Astrocyte of the spinal cord (primary cell): ENCODE measurements at regions not wholly inside any gene's neighbourhood (a gene's known extent, or its start where the extent isn't known, plus 50 kb on each side); places are given as distances from the start of the nearest gene placed in this dataset.

ENCODE experiments used
- DNase-seq: peaks from one replicate; pipeline ENCODE4 v3.0.0; 2011; ENCODE audit warnings: low read depth, low spot score
- H3K4me3 ChIP-seq: 2 replicates; pipeline ENCODE4 v1.5.1; 2011; ENCODE audit warnings: low read depth, mild to moderate bottlenecking, low read length, moderate library complexity
- in situ Hi-C: cut with HindIII; loops from 2 replicates; pipeline ENCODE4 v1.10.0; 2017; ENCODE audit warnings: low sequenced_read_pairs
- TF ChIP-seq, protein P1 (sequence below): IDR thresholded peaks from 2 replicates; pipeline ENCODE4 v1.5.1; 2012; ENCODE audit warnings: low read depth, mild to moderate bottlenecking, low read length, inconsistent platforms

DNA sequence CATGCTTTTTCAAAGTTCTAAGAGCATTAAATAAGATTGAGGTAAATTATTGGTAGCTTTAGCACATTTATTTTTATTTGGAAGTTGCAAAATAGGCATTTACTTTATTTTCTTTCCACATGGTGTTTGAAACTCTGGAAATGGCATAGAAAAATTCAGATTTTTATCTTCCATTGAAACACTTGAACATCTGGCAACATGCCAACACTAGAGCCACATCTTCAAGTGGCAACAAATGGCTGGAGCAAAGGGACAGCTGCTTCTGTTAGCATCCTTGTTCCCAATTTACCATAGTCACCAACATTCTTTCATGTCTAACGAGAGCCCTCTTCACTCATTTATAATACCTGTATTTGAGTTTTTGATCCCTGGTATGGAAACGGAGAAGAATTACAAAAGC lies 539.9 kb downstream of the ZNF608 start:
- TF ChIP-seq, protein P1, sequence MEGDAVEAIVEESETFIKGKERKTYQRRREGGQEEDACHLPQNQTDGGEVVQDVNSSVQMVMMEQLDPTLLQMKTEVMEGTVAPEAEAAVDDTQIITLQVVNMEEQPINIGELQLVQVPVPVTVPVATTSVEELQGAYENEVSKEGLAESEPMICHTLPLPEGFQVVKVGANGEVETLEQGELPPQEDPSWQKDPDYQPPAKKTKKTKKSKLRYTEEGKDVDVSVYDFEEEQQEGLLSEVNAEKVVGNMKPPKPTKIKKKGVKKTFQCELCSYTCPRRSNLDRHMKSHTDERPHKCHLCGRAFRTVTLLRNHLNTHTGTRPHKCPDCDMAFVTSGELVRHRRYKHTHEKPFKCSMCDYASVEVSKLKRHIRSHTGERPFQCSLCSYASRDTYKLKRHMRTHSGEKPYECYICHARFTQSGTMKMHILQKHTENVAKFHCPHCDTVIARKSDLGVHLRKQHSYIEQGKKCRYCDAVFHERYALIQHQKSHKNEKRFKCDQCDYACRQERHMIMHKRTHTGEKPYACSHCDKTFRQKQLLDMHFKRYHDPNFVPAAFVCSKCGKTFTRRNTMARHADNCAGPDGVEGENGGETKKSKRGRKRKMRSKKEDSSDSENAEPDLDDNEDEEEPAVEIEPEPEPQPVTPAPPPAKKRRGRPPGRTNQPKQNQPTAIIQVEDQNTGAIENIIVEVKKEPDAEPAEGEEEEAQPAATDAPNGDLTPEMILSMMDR, result no peak
- DNase-seq, result no peak
- H3K4me3 ChIP-seq, result no peak overlapping the region
- in situ Hi-C loops, result no loop called here

GRCh38 chr5:124203303-124203702 lies 543.1 kb downstream of the ZNF608 start:
- DNase-seq, result no peak
- TF ChIP-seq, protein P1, result no peak
- no peak overlapping the region for H3K4me3 ChIP-seq
- in situ Hi-C loops, result no loop called here

DNA sequence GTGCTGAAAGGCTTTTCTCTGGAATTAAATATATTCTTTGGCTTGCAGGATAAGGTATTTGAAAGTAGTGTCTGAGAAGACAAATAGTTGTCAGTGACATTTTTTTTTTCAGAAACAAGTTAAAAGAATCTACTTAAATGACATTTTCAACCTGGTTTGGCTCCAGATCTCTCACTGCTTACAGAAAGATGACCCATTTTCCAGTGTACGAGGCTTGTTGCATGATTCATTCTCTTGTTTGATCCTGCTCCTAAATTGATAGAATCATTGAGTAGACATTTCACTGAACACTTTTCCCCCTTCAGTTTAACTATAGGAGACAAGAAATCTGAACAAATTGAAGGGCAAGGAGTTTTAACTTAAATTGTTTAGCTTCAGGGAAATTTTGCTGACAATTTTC lies 546.1 kb downstream of the ZNF608 start:
- in situ Hi-C loops, result no loop called here
- TF ChIP-seq, protein P1, result no peak
- no peak for DNase-seq

GRCh38 chr5:124199893-124200292 lies 546.5 kb downstream of the ZNF608 start:
- TF ChIP-seq, protein P1, result no peak
- no peak for DNase-seq
- in situ Hi-C loops, result no loop called here
- no peak overlapping the region for H3K4me3 ChIP-seq

More for the DNA sequence above, 546.1 kb downstream of the ZNF608 start:
- H3K4me3 ChIP-seq, result no peak overlapping the region

DNA sequence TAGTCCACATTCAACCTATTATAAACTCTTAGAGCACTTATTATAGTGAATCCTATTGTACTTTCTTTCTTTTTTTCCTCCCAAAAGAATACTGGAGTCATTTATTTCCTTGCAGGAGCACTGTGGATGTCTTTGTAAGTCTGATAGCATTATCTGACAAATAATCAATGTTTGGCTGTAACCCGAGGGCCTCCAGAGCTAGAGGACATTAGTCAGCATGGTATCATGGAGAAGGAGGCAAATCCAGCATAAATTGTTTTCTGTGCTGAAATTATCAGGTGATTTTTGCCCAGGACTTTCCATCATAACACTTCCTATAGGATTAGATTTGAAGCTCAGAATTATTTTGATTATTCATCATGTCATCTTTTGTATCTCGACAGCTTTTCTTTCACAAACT lies 551.0 kb downstream of the ZNF608 start:
- in situ Hi-C loops, result no loop called here
- DNase-seq, result no peak
- no peak overlapping the region for H3K4me3 ChIP-seq
- TF ChIP-seq, protein P1, result no peak

- no peak for DNase-seq
- no peak overlapping the region for H3K4me3 ChIP-seq
- TF ChIP-seq, protein P1, result no peak
- in situ Hi-C loops, result no loop called here
These were observed 552.2 kb downstream of the ZNF608 start for GRCh38 chr5:124194282-124194681.

DNA sequence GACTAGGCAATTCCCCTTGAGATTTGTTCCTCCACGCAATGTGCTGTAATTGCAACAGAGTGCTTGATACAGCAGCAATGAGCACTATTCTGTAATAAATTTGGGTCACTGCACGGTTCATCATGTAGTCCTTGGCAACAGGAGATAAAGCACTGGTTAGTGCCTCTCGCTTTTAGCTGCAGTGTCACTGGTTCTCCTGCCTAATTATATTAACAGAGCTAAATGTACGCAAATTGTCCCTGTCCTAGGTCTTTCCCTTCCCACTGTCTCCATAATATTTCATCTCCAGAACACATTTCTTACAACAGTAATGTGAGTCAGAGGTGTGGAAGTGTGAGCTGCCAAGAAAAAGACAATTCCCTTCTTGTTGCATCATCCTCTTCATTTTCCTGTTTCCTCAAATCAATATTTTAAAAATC lies 553.1 kb downstream of the ZNF608 start:
- H3K4me3 ChIP-seq, result no peak overlapping the region
- TF ChIP-seq, protein P1, result no peak
- in situ Hi-C loops, result no loop called here
- peak; percentile 79 for DNase-seq
